Sciatic nerve (tissue), 2 donors: ENCODE measurements at regions not wholly inside any gene's neighbourhood (a gene's known extent, or its start where the extent isn't known, plus 50 kb on each side); places are given as distances from the start of the nearest gene placed in this dataset.

Experiments
- ATAC-seq: fragments of 200-7000 bp; cut with Tn5 transposase; one replicate; pipeline ENCODE4 v1.9.1; 2020; ENCODE audit warnings: mild to moderate bottlenecking, moderate library complexity
- DNase-seq: peaks from one replicate; pipeline ENCODE4 v3.0.0-alpha.2; 2020; ENCODE audit warnings: low spot score
- intact Hi-C: fragments of 100-400 bp; cut with DNase I; formaldehyde crosslinking; loops from one replicate; pipeline ENCODE4 v1.14.2; 2022
- donor health status: DM: no; HTN: no; CAD: no.
- donor health status: DM: no; HTN: no; CAD: no.

DNA sequence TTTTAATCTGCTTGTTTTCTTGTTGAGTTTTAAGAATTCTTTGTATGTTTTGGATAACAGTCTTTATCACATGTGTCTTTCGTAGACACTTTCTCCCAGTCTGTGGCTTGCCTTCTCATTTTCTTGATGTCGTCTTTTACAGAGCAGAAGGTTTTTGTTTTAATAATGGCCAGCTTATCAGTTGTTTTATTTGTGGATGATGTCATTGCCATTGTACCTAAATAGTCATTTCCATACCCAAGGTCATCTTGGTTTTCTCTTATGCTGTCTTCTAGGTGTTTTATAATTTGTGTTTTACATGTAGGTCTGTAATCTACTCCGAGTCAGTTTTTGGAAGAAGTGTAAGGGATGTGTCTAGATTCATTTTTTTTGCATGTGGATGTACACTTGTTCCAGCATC lies 159.6 kb upstream of the NUDT6 start:
- no peak for ATAC-seq
- DNase-seq = no peak
- intact Hi-C loops = no loop called here

DNA sequence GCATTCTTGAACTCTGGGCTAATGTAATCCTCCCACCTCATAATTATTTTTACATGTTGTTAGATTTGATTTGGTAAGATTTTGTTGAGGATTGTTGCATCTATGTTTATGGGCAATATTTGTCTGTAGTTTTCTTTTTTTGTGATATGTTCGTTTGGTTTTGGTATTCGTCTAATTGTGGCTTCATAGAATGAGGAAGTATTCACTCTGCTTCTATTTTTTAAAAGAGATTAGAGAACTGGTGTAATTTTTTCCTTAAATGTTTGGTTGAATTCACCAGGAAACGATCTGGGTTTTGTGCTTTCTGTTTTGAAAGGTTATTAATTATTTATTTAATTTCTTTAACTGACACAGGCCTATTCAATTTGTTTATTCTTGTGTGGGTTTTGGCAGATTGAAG lies 161.2 kb upstream of the NUDT6 start:
- DNase-seq (no peak), ATAC-seq (no peak)
- intact Hi-C loops = no loop called here

DNA sequence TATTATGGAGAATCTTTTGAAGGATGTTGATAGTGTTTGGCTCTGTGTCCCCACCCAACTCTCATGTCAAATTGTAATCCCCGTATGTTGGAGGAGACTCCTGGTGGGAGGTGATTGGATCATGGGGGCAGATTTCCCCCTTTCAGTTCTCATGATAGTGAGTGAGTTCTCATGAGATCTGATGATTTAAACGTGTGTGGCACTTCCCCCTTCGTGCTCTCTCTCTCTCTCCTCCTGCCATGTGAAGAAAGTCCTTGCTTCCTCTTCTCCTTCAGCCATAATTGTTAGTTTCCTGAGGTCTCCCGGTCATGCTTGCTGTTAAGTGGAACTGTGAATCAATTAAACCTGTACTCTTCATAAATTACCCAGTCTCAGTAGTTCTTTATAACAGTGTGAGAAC lies 166.1 kb upstream of the NUDT6 start:
- DNase-seq (no peak), ATAC-seq (no peak)
- intact Hi-C loops = no loop called here

DNA sequence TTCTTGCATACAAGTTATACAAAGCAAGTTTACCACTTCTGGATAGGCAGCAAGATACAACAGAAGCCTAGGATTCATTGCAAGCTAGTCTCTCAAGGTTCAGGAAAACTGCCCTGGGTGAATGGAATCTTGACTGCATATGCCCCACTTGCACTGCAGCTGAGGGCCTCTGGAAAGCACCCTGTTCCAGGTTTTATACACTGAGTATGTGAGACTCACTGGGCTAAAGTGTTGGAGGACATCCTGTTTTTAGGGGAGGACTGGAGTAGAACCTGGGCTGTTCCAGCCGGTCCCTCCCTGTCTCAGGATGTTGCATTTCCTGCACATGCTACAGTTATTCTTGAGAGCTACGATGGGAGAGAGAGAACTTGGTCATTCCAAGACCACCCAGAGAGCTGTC lies 168.5 kb upstream of the NUDT6 start:
- no peak for ATAC-seq
- intact Hi-C loops = no loop called here
- DNase-seq = no peak

DNA sequence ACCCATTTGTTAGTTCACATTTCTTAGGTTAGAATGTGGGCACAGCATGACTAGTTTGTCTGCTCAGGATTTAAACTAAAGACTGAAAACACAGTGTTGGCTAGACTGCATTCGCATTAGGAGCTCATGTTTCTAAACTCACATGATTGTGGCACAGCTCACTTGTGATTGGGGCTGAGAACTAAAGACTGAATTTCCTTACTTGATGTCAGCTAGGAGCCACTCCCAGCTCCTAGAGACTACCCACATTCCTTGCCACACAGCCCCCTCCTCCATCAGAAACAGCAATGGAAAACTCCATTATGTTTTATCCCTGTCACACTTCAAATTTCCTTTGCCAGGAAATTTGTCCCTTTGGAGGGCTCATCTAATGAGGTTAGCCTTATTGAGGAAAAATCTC lies 170.2 kb upstream of the NUDT6 start:
- intact Hi-C loops = no loop called here
- ATAC-seq = no peak

DNA sequence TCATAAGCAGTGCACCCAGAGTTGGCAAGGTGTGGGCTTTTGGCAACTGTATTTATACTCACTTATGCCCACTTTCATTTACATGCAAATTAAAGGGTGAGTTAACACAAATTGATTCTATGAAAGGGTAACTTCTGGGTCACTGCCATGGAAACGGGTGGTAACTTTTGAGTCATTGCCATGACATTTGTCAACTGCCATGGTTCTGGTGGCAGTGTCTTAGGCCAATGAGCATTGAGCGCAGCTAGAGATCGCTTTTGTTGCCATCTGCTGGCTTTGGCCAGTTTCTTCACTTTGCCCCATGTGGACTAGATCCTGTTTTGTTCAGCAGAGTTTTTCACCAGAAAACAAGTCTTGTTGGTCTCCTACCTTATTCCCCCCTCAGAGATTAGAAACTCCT lies 170.8 kb upstream of the NUDT6 start:
- intact Hi-C loops = no loop called here
- no peak for ATAC-seq

More for the DNA sequence above, 170.2 kb upstream of the NUDT6 start:
- DNase-seq = no peak

DNA sequence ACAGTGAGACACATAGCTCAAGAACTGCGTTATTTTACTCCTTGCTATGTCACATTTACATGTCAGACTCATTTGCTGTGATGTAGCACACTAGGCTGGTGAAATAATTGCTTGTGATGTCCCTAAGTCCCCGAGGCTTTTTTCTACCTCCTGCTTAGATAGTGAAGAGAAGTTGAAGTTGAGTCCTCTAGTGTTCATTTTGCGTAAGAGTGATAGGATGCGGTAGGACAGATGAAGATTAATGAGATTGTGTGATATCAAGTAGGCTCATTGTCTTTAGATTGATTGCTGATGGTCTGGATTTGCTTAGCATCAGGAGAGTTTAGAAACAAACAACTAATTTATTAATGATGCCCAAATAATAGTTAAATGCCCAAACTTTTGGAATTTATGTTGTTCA lies 173.6 kb upstream of the NUDT6 start:
- ATAC-seq (no peak), DNase-seq (no peak)
- intact Hi-C loops = no loop called here

More for the DNA sequence above, 170.8 kb upstream of the NUDT6 start:
- DNase-seq = no peak

DNA sequence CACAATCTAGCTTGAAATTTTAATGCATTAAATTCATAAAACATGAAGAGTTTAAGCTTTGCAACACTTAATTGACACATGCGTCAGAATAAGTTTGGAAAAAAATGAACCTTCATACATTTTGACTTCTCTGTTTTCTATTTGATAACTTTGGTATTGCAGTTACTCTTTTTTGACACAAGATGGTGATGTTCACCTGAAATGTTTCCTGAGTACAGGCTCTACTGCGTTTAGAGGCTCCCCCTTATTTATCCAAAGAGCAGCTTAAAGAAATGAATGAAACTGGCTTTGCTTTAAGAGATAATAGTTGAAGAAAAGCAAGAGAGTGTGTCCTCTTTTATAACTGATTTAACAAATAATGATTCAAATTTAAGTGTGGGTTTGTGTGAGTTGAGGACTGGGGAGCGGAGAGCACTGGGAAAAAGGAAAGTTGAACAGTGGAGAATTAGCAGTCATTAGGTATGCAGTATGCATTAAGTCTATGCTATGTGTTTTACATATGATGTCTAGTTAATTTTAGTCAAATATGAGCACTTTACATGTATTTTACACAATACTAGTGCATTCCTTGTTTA lies 180.6 kb upstream of the NUDT6 start:
- DNase-seq = no peak
- peak; percentile 73 for ATAC-seq
- intact Hi-C loops = no loop called here

DNA sequence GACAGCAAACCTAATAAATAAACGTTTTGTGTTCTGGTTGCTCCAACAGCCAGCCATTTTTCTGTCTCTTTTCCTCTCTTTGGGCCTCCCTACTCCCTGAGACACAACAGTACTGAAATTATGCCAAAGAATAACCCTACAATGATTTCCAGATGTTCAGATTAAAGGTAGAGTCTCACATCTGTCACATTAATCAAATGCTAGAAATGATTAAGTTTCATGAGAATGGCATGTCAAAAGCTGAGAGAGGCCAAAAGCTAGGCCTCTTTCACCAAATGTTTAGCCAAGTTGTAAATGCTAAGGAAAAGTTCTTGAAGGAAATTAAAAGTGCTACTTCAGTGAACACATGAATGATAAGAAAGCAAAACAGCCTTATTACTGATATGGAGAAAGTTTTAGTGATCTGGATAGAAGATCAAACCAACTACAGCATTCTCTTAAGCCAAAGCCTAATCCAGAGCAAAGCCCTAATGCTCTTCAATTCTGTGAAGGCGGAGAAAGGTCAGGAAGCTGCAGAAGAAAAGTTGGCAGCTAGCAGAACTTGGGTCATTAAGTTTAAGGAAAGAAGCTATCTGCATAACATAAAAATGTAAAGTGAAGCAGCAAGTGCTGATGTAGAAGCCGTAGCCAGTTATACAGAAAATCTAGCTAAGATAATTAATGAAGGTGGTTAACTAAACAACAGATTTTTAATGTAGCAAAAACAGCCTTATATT lies 182.1 kb upstream of the NUDT6 start:
- DNase-seq (no peak), ATAC-seq (peak; percentile 50)
- intact Hi-C loops = no loop called here

DNA sequence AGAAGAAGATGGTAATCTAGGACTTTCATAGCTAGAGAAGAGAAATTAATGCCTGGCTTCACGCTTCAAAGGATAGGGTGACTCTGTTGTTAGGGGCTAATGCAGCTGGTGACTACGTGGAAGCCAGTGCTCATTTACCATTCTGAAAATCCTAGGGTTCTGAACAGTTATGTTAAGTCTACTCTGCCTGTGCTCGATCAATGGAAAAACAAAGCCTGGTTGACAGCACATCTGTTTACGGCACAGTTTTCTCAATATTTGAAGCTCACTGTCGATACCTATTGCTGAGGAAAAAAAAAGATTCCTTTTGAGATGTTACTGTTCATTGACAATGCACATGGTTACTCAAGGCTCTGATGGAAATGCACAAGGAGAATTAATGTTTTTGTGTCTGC lies 182.6 kb upstream of the NUDT6 start:
- no peak for ATAC-seq
- no peak for DNase-seq
- intact Hi-C loops = no loop called here

DNA sequence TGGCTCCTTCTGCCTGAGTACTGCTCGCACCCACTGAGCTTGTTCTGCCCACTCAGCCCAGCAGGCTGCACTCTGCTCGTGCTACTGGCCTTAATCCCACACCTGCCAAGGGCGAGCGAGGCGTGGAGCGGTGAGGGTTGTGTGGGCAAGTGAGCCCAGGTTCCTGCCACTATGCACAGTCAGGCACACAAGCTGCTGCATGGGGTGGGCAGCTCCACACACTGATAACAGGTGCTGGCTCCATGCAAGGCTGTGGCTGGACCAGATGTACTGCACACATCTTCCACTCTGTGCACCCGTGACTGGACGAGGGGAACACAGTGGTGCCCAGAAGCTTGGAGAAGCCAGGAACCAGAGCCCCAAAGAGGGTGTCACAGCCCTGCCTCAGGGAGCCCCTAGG lies 184.3 kb upstream of the NUDT6 start:
- ATAC-seq = no peak
- DNase-seq = no peak
- intact Hi-C loops = no loop called here

DNA sequence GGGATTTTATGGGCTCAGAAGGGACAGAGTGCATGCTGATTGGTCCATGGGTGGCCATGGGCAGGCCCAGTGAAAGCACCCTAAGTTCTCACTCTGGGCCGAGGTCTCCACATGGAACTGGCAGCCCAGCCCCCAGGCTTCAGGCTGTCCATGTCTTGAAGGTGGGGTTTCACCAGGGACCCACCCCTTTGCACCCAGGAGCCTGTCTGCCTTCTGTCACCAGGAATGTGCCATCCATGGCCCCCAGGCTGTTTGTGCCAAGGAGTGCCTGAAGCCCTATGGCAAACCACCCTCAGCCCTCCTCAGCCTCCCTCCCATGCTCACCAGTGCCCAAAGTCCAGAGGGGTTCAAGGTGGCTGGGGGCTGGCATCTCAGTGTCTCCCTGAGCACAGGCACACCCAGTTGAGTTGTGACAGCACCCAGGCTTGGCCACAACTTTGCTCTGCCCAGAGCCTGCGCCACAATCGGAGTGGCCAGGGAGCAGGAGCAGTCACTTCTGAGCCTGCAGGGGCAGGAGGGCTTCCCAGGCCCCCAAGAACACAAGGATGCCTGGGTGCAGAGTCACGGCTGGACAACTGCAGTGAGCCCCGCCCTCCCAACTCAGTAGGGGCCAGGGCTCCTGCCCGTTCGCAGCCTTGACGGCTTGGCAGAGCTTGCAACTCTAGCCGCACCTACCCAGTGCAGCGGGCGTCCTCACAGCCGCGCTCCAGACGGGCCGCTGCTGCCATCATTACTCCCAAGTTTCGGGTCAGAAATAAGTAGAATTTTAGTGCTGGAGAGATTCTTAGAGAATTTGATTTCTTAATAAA lies 185.3 kb upstream of the NUDT6 start:
- ATAC-seq (peak; percentile 13), DNase-seq (no peak)
- intact Hi-C loops = no loop called here

DNA sequence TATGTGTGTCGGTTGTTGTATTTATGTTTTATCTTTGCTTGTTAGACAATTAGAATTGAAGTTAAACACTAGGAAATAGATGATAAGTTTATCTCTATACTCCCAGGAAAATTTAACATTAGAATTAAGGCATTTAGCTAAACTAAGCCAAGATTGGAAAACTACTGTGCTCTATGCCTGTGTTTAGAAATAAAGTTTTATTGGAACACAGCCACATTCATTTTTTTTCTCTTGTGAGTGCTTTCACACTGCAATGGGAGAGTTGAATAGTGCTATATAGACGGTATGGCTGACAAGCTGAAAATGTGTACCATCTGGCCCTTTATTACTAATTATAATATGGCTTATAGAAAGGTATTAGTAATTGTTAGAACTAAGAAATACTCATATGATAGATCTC lies 186.7 kb upstream of the NUDT6 start:
- ATAC-seq (no peak), DNase-seq (no peak)
- intact Hi-C loops = no loop called here

DNA sequence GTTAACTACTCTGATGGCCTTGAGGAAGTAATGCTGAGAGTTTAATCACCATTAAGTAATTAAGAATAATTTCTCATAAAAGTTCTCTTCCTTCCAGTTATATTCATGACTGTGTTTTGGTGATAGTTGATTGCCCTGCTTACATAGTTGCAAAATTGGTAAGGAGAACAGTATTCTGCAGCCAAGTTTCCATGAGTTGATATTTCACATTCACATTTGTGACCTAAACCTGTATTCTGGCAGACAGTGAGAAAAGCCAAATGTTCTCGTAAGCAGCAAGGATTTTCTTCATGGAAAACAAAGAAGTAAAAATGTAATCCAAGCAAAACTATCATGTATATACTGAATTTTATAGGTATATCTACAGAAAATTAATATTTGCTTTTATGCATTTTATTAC lies 187.8 kb upstream of the NUDT6 start:
- DNase-seq = no peak
- intact Hi-C loops = no loop called here
- ATAC-seq = peak; percentile 77

DNA sequence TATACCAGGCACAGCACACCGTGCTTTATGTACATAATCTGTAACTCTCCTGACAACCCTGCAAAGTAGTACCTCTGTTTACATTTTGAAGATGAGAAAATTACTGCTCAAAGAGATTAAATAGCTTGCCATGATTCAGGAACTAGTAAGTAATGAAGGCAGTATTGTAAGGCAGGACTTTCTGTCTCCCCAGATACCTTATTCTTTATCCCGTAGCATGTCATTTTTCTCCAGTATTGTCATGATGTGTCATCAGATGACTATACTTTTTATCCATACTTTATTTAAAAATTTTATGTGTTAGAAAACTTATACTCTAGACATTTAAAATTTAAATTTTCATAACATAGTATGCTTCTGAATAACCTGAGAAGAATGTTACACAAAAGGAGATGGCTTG lies 188.3 kb upstream of the NUDT6 start:
- no peak for DNase-seq
- intact Hi-C loops = no loop called here
- ATAC-seq = no peak

DNA sequence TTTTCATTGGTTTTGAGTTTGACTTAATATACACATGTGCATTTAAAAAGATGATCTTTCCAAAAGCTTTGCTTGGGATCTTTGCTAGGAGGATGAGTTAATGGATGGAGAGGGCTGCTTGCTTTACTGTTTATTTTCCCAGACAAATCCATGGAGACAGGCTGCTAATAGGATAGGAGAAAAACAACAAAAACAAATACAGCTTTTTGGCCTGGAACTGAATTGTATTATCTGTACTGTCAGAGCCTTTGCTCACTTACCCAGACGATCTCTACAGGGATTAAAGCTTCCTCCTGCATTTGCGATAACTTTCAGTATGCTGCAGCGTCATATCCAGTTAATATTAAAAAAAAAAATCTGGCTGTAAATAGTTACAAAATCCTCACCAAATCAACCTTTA lies 190.8 kb upstream of the NUDT6 start:
- DNase-seq = no peak
- intact Hi-C loops = no loop called here
- peak; percentile 31 for ATAC-seq

DNA sequence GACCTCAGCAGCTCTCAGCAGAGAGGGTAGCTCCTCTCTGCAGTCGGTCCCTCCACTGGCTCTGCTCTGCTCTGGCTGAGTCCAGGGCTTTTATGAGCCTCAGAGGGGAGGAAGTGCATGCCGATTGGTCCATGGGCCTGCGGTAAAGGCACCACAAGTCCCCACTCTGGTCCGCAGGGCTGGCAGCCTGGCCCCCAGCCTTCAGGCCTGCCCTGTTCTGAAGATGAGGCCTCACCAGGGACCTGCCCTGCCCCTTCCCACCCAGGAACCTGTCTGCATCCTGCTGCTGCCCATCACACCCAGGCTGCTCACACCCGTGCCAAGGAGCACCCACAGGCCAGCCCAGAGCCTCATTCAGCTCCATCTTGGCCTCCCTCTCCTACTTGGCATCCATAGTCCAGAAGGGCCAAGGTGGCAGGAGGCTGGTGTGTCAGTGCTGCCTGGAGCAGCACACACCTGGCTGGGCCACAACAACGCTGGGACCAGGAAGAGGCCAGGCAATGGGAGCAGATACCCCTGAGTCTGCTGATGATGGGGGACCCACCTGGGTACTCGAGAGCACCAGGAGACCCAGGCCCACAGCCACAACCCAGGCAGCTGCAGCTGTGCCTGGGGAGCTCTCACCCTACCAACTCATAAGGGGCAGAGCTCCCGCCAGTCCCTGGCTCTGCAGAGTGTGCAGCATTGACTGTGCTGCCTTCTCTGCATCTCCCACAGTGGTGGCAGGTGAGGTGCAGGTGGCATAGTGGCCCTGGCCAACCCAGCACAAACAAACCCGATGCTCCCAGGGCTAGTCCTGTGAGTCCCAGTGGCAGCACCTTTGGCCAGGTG lies 191.9 kb upstream of the NUDT6 start:
- DNase-seq (no peak), ATAC-seq (peak; percentile 31)
- intact Hi-C loops = no loop called here

DNA sequence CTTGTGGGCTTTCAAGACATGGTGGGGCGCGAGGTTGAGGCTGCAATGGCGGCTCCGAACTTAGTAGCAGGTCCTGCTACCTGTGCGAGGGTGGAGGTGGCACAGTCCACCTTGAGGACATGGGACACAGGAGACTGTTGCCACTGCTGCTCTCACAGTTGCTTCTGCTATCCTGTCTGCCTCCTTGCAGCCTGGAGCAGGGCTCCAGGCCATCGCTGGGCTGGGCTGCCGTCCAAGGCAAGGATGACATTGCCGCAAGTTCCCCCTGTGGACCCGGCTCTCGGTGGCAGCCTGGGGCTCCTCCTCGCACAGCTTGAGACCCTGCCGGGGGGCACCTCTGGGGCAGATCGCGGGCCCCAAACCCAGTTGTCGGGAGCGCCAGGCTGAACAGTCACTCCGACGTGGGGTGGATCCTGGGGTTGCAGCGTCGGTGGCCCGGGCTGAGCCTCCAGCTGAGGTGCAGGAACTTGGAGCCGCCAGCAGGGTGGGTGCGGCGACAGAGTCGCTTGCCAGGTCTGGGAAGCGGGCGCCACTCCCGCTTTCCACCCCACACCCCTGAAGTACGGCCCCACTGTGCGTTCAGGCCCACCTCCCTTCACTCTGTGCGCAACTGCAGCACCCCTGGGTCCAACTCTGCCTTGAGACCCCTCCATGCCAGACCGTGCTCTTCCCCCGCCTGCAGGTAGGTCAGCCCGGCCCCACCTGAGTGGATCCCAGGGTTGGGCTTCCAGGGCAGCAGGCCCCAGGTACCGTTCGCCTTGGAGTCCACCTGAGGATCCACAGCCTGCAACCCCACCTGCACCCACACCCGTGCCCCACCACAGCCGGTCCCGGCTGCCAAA lies 192.7 kb upstream of the NUDT6 start:
- DNase-seq (no peak), ATAC-seq (peak; percentile 38)
- intact Hi-C loops = no loop called here

DNA sequence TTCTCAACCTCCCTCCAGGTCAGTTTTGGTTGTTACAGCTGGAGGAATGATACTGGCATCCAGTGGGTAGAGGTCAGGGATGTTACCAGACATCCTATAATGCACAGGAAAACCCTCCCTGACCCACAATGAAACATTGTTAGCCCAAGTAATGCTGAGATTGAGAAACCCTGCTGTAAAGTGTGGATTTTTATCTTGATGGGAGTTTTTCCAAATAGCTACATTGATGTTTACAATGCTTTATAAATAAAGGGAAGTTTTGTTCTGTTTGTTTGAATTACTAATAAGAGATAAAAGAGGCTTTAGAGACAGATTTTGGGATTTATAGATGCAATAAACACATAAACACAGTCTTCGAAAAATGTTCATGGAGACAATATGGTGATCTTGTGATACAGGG lies 194.0 kb upstream of the NUDT6 start:
- no peak for ATAC-seq
- DNase-seq = no peak
- intact Hi-C loops = no loop called here
